GM19351 (cell line): ENCODE measurements at regions not wholly inside any gene's neighbourhood (a gene's known extent, or its start where the extent isn't known, plus 50 kb on each side); places are given as distances from the start of the nearest gene placed in this dataset.
"Not testable (repeated sequence)": the region's sequence is repeated elsewhere in the genome, so short reads cannot be mapped to it uniquely, and the experiment has no call there.

ENCODE experiments used
- ATAC-seq: cut with Tn5 transposase; IDR thresholded peaks from one replicate; pipeline ENCODE4 v1.9.1; 2021; ENCODE audit warnings: mild to moderate bottlenecking, moderate library complexity; ENCODE audit not compliant: unreplicated experiment

GRCh38 chr9:88916894-88917293 lies 74.4 kb upstream of the S1PR3 start:
- no peak for ATAC-seq

GRCh38 chr9:88917375-88917774 lies 73.9 kb upstream of the S1PR3 start:
- no peak for ATAC-seq

GRCh38 chr9:88918537-88918936 lies 72.7 kb upstream of the S1PR3 start:
- ATAC-seq = not testable (repeated sequence)

GRCh38 chr9:88920645-88921044 lies 70.6 kb upstream of the S1PR3 start:
- ATAC-seq = no peak

GRCh38 chr9:88922091-88922490 lies 69.2 kb upstream of the S1PR3 start:
- ATAC-seq = peak; percentile 84

GRCh38 chr9:88923092-88923491 lies 68.2 kb upstream of the S1PR3 start:
- ATAC-seq = no peak

GRCh38 chr9:88923653-88924288 lies 67.5 kb upstream of the S1PR3 start:
- ATAC-seq = peak; percentile 37

- no peak for ATAC-seq
Observed at GRCh38 chr9:88925481-88925880, 65.8 kb upstream of the S1PR3 start.

GRCh38 chr9:88926781-88927505 lies 64.3 kb upstream of the S1PR3 start:
- no peak for ATAC-seq

- peak; percentile 85 for ATAC-seq
Observed at GRCh38 chr9:88927510-88927909, 63.8 kb upstream of the S1PR3 start.

GRCh38 chr9:88930716-88931115 lies 60.6 kb upstream of the S1PR3 start:
- ATAC-seq = no peak

GRCh38 chr9:88932766-88933165 lies 58.5 kb upstream of the S1PR3 start:
- no peak for ATAC-seq

GRCh38 chr9:88933607-88934379 lies 57.5 kb upstream of the S1PR3 start:
- ATAC-seq = no peak

GRCh38 chr9:88934876-88935535 lies 56.3 kb upstream of the S1PR3 start:
- no peak for ATAC-seq

- ATAC-seq = no peak
Observed at GRCh38 chr9:88936132-88936531, 55.1 kb upstream of the S1PR3 start.

GRCh38 chr9:88936668-88937067 lies 54.6 kb upstream of the S1PR3 start:
- no peak for ATAC-seq

- ATAC-seq = no peak
Observed at GRCh38 chr9:88937248-88937647, 54.0 kb upstream of the S1PR3 start.

GRCh38 chr9:88938189-88938588 lies 53.1 kb upstream of the S1PR3 start:
- no peak for ATAC-seq
